Neural progenitor cell (in vitro differentiated cells): ENCODE measurements at regions not wholly inside any gene's neighbourhood (a gene's known extent, or its start where the extent isn't known, plus 50 kb on each side); places are given as distances from the start of the nearest gene placed in this dataset.

Source experiments
- DNase-seq: peaks from one replicate; pipeline ENCODE4 v3.0.0-alpha.2; 2016; ENCODE audit warnings: low spot score
- H2AFZ ChIP-seq: fragments of 200-600 bp; sonication (generic); replicated peaks from 2 replicates; pipeline ENCODE4 v1.6.1; 2016; ENCODE audit warnings: antibody characterized with exemption
- H3F3A ChIP-seq: fragments of 200-600 bp; sonication (generic); 2 replicates; pipeline ENCODE4 v1.6.1; 2016; ENCODE audit warnings: antibody characterized with exemption, low read depth
- H3K27ac ChIP-seq: fragments of 200-600 bp; sonication (generic); 2 replicates; pipeline ENCODE4 v1.5.1; 2016; ENCODE audit warnings: mild to moderate bottlenecking
- H3K27me3 ChIP-seq: fragments of 200-600 bp; sonication (generic); 2 replicates; pipeline ENCODE4 v1.6.1; 2016; ENCODE audit warnings: mild to moderate bottlenecking, moderate library complexity
- H3K36me3 ChIP-seq: fragments of 200-600 bp; sonication (generic); 2 replicates; pipeline ENCODE4 v1.5.1; 2016
- H3K4me1 ChIP-seq: fragments of 200-600 bp; sonication (generic); 2 replicates; pipeline ENCODE4 v1.6.1; 2016; ENCODE audit warnings: mixed run types
- H3K4me2 ChIP-seq: fragments of 200-600 bp; sonication (generic); 2 replicates; pipeline ENCODE4 v1.6.1; 2016
- H3K4me3 ChIP-seq: fragments of 200-600 bp; sonication (generic); 2 replicates; pipeline ENCODE4 v1.5.1; 2016
- H3K79me2 ChIP-seq: fragments of 200-600 bp; sonication (generic); 2 replicates; pipeline ENCODE4 v1.6.1; 2016; ENCODE audit warnings: low read depth
- H3K9ac ChIP-seq: fragments of 200-600 bp; sonication (generic); 2 replicates; pipeline ENCODE4 v1.6.1; 2016
- H3K9me3 ChIP-seq: fragments of 200-600 bp; sonication (generic); 2 replicates; pipeline ENCODE4 v1.5.1; 2016; ENCODE audit warnings: low read depth
- H4K20me1 ChIP-seq: fragments of 200-600 bp; sonication (generic); 2 replicates; pipeline ENCODE4 v1.6.1; 2016; ENCODE audit warnings: low read depth
- H3K27ac Mint-ChIP-seq: 3 replicates; pipeline ENCODE4 v1.8.0; 2021; ENCODE audit warnings: mixed read lengths
- H3K27me3 Mint-ChIP-seq: 2 replicates; pipeline ENCODE4 v1.8.0; 2022; ENCODE audit warnings: low read depth, mild to moderate bottlenecking, inconsistent platforms, moderate library complexity, mixed read lengths; ENCODE audit not compliant: insufficient read depth
- H3K36me3 Mint-ChIP-seq: 3 replicates; pipeline ENCODE4 v1.8.0; 2021; ENCODE audit warnings: mixed read lengths
- H3K4me1 Mint-ChIP-seq: 3 replicates; pipeline ENCODE4 v1.8.0; 2021; ENCODE audit warnings: mixed read lengths
- H3K4me3 Mint-ChIP-seq: 3 replicates; pipeline ENCODE4 v1.8.0; 2021; ENCODE audit warnings: mild to moderate bottlenecking, moderate library complexity, mixed read lengths
- H3K9me3 Mint-ChIP-seq: 3 replicates; pipeline ENCODE4 v1.8.0; 2020; ENCODE audit warnings: mixed read lengths
- CTCF ChIP-seq: fragments of 200-600 bp; sonication (generic); IDR thresholded peaks from 2 replicates; pipeline ENCODE4 v1.5.1; 2017; ENCODE audit warnings: antibody characterized with exemption, mild to moderate bottlenecking
- EZH2 ChIP-seq: fragments of 200-600 bp; sonication (generic); IDR thresholded peaks from 2 replicates; pipeline ENCODE4 v1.6.1; 2017; ENCODE audit warnings: antibody characterized with exemption, mild to moderate bottlenecking, moderate library complexity
- EZH2phosphoT487 ChIP-seq: fragments of 200-600 bp; sonication (generic); IDR thresholded peaks from 2 replicates; pipeline ENCODE4 v1.6.1; 2017; ENCODE audit warnings: antibody characterized with exemption

DNA sequence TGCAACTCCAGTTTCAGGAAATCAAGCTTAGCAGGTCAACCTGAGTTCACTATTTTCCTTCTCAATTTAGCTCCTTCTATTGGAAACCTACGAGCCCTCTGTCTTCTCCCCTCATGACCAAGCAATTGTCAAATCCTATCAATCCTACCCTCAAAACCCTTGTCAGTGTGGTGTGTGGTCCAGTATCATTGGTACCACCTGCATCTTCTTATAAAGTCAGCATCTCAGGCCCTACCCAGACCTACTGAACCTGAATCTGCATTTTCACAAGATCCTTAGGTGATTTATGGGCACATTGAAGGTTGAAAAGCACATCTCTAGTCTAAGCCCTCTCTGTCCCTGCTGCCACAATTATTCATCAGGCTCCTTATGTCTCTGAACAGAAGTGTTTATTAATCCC lies 77.6 kb upstream of the NR4A3 start:
- Histone ChIP-seq H3F3A (no peaks in the 10 kb centered on the region), H3K4me2 (no peak overlapping the region), H2AFZ (no peak overlapping the region), H3K79me2 (no peaks in the 10 kb centered on the region), H3K27ac (no peak overlapping the region), H4K20me1 (no peaks in the 10 kb centered on the region), H3K4me1 (peaks cover 8% of the 10 kb centered on the region), H3K36me3 (no peaks in the 10 kb centered on the region), H3K27me3 (no peaks in the 10 kb centered on the region), H3K4me3 (no peak overlapping the region), H3K9me3 (no peaks in the 10 kb centered on the region), H3K9ac (no peak overlapping the region)
- Mint-ChIP-seq H3K4me1 (no peaks in the 10 kb centered on the region), H3K36me3 (no peaks in the 10 kb centered on the region), H3K9me3 (no peaks in the 10 kb centered on the region), H3K27ac (no peak overlapping the region), H3K27me3 (no peaks in the 10 kb centered on the region), H3K4me3 (no peak overlapping the region)
- no peak for TF ChIP-seq EZH2phosphoT487
- TF ChIP-seq EZH2, result no peak
- TF ChIP-seq CTCF, result no peak
- no peak for DNase-seq

DNA sequence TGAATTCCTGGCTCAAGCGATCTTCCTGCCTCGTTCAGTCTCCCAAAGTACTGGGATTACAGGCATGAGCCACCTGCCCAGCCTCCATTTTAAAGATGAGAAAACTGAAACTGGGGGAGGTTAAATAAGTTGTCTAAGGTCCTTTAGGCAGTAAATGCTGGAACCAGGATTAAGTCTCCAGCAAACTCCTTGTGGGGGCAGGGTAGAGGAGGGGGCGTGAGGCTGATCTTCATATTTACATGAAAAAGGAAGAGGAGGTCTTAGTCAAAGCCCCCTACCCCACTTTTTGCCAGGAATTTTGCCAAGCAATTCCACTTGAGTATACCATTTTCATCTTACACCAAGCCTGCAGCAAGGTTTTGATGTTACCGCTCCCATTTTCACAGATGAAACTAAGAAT lies 76.6 kb upstream of the NR4A3 start:
- Histone ChIP-seq H3K4me1 (peaks cover 8% of the 10 kb centered on the region), H4K20me1 (no peaks in the 10 kb centered on the region), H3K9ac (no peak overlapping the region), H3K27ac (no peak overlapping the region), H3K27me3 (no peaks in the 10 kb centered on the region), H2AFZ (no peak overlapping the region), H3F3A (no peaks in the 10 kb centered on the region), H3K4me2 (no peak overlapping the region), H3K9me3 (no peaks in the 10 kb centered on the region), H3K79me2 (no peaks in the 10 kb centered on the region), H3K36me3 (no peaks in the 10 kb centered on the region), H3K4me3 (no peak overlapping the region)
- no peak for DNase-seq
- H3K4me1 Mint-ChIP-seq, result no peaks in the 10 kb centered on the region
- no peak for TF ChIP-seq EZH2phosphoT487
- no peak for TF ChIP-seq CTCF
- TF ChIP-seq EZH2, result no peak
- no peaks in the 10 kb centered on the region for H3K36me3 Mint-ChIP-seq
- H3K27ac Mint-ChIP-seq, result no peak overlapping the region
- H3K9me3 Mint-ChIP-seq, result no peaks in the 10 kb centered on the region
- no peak overlapping the region for H3K4me3 Mint-ChIP-seq
- H3K27me3 Mint-ChIP-seq, result no peaks in the 10 kb centered on the region

DNA sequence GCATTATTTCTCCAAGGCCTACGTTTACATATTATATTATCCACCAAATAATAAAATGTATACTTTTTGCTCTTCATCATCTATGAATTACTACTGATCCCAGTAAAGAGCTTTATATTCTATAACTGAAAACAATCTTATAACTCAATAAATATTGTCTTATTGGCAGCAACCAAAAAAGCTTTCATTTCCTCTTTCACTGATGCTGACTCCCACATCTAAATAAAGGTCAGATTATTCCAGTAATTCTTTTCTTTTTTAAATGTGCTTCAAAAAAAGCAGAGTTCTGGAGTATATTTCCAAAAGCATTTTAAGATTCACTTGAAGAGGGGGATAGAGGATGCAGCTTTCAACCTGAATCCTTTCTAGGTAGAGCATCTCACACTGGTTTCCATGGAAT lies 75.3 kb upstream of the NR4A3 start:
- no peaks in the 10 kb centered on the region for H4K20me1 ChIP-seq
- peaks cover 8% of the 10 kb centered on the region for H3K4me1 ChIP-seq
- no peaks in the 10 kb centered on the region for H3K4me1 Mint-ChIP-seq
- H3K36me3 Mint-ChIP-seq, result no peaks in the 10 kb centered on the region
- H3K27ac Mint-ChIP-seq, result no peak overlapping the region
- no peak for TF ChIP-seq EZH2phosphoT487
- no peak for TF ChIP-seq EZH2
- no peak for TF ChIP-seq CTCF
- no peaks in the 10 kb centered on the region for H3K79me2 ChIP-seq
- no peaks in the 10 kb centered on the region for H3K9me3 Mint-ChIP-seq
- no peak overlapping the region for H3K27ac ChIP-seq
- H3K4me3 Mint-ChIP-seq, result no peak overlapping the region
- no peak overlapping the region for H2AFZ ChIP-seq
- H3K4me2 ChIP-seq, result no peak overlapping the region
- no peak for DNase-seq
- H3K27me3 ChIP-seq, result no peaks in the 10 kb centered on the region
- H3K9ac ChIP-seq, result no peak overlapping the region
- H3K4me3 ChIP-seq, result no peak overlapping the region
- H3K36me3 ChIP-seq, result no peaks in the 10 kb centered on the region
- H3K9me3 ChIP-seq, result no peaks in the 10 kb centered on the region
- H3F3A ChIP-seq, result no peaks in the 10 kb centered on the region
- no peaks in the 10 kb centered on the region for H3K27me3 Mint-ChIP-seq

DNA sequence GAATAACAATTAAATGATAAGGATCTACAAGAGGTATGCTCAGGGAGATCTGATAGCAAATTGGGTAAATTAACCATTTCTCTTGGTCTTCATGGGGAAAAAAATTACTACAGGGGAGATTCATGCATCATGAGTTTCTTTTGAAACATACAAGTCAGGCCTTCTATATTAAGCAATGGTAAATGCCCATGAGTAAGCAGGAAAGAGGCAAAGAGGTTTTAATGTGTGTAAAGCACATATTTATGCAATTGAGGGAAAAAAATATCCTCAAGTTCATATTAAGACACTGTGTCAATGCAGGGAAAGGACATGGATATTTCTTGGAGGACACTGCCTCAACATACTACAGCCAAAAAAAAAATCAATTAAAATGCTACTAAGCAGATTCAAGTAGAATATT lies 73.4 kb upstream of the NR4A3 start:
- no peak overlapping the region for H3K27ac Mint-ChIP-seq
- H3K4me1 Mint-ChIP-seq, result no peaks in the 10 kb centered on the region
- H3K4me3 ChIP-seq, result no peak overlapping the region
- no peak for DNase-seq
- H3K36me3 ChIP-seq, result no peaks in the 10 kb centered on the region
- TF ChIP-seq EZH2, result no peak
- H3K9ac ChIP-seq, result no peak overlapping the region
- no peaks in the 10 kb centered on the region for H4K20me1 ChIP-seq
- no peaks in the 10 kb centered on the region for H3F3A ChIP-seq
- H3K9me3 Mint-ChIP-seq, result no peaks in the 10 kb centered on the region
- no peak overlapping the region for H3K27ac ChIP-seq
- no peak overlapping the region for H3K4me3 Mint-ChIP-seq
- no peaks in the 10 kb centered on the region for H3K9me3 ChIP-seq
- no peaks in the 10 kb centered on the region for H3K79me2 ChIP-seq
- H3K4me1 ChIP-seq, result peaks cover 8% of the 10 kb centered on the region
- no peak overlapping the region for H3K4me2 ChIP-seq
- no peaks in the 10 kb centered on the region for H3K27me3 Mint-ChIP-seq
- no peaks in the 10 kb centered on the region for H3K36me3 Mint-ChIP-seq
- no peaks in the 10 kb centered on the region for H3K27me3 ChIP-seq
- H2AFZ ChIP-seq, result no peak overlapping the region
